Hepatocyte (in vitro differentiated cells): ENCODE measurements at regions not wholly inside any gene's neighbourhood (a gene's known extent, or its start where the extent isn't known, plus 50 kb on each side); places are given as distances from the start of the nearest gene placed in this dataset.

Experiments used
- DNase-seq: peaks from one replicate; pipeline ENCODE4 v3.0.0-alpha.2; 2016; ENCODE audit warnings: low spot score
- H2AFZ ChIP-seq: fragments of 200-600 bp; sonication (generic); 2 replicates; pipeline ENCODE4 v1.6.0; 2016; ENCODE audit warnings: antibody characterized with exemption, mild to moderate bottlenecking
- H3K27ac ChIP-seq: fragments of 200-600 bp; sonication (generic); 2 replicates; pipeline ENCODE4 v1.5.1; 2016; ENCODE audit warnings: mild to moderate bottlenecking
- H3K27me3 ChIP-seq: fragments of 200-600 bp; sonication (generic); 2 replicates; pipeline ENCODE4 v1.6.1; 2016
- H3K36me3 ChIP-seq: fragments of 200-600 bp; sonication (generic); replicated peaks from 2 replicates; pipeline ENCODE4 v1.5.1; 2016; ENCODE audit warnings: low read depth; ENCODE audit not compliant: insufficient read depth
- H3K4me1 ChIP-seq: fragments of 200-600 bp; sonication (generic); 2 replicates; pipeline ENCODE4 v1.5.1; 2016; ENCODE audit warnings: mild to moderate bottlenecking, moderate library complexity; ENCODE audit not compliant: insufficient read depth
- H3K4me2 ChIP-seq: fragments of 200-600 bp; sonication (generic); 2 replicates; pipeline ENCODE4 v1.6.0; 2016
- H3K4me3 ChIP-seq: fragments of 200-600 bp; sonication (generic); 2 replicates; pipeline ENCODE4 v1.5.1; 2016; ENCODE audit warnings: mild to moderate bottlenecking
- H3K79me2 ChIP-seq: fragments of 200-600 bp; sonication (generic); 2 replicates; pipeline ENCODE4 v1.6.0; 2017; ENCODE audit warnings: mild to moderate bottlenecking
- H3K9me2 ChIP-seq: fragments of 200-600 bp; sonication (generic); replicated peaks from 2 replicates; pipeline ENCODE4 v1.6.0; 2017; ENCODE audit warnings: mild to moderate bottlenecking; ENCODE audit not compliant: insufficient read depth
- H3K9me3 ChIP-seq: fragments of 200-600 bp; sonication (generic); 2 replicates; pipeline ENCODE4 v1.5.1; 2016; ENCODE audit warnings: low read depth, mild to moderate bottlenecking
- H4K20me1 ChIP-seq: fragments of 200-600 bp; sonication (generic); 2 replicates; pipeline ENCODE4 v1.6.0; 2016; ENCODE audit warnings: mild to moderate bottlenecking; ENCODE audit not compliant: insufficient read depth, poor library complexity, severe bottlenecking
- EZH2 ChIP-seq: fragments of 200-600 bp; sonication (generic); IDR thresholded peaks from 2 replicates; pipeline ENCODE4 v1.6.1; 2016; ENCODE audit warnings: antibody characterized with exemption, mild to moderate bottlenecking, borderline replicate concordance
- EZH2phosphoT487 ChIP-seq: fragments of 200-600 bp; sonication (generic); IDR thresholded peaks from one replicate; pipeline ENCODE4 v1.6.1; 2018; ENCODE audit warnings: antibody characterized with exemption, mild to moderate bottlenecking, low read depth, moderate library complexity; ENCODE audit not compliant: unreplicated experiment, severe bottlenecking
- WGBS: methylation state at CpG from one replicate; pipeline ENCODE4 v1.1.6; 2016; ENCODE audit warnings: low lambda C conversion rate; ENCODE audit errors: missing lambda C conversion rate; 5-methylcytosine and 5-hydroxymethylcytosine counted together
- TF ChIP-seq, protein P1 (sequence below): fragments of 200-600 bp; sonication (generic); IDR thresholded peaks from 2 replicates; pipeline ENCODE4 v1.5.1; 2016; ENCODE audit warnings: antibody characterized with exemption, mild to moderate bottlenecking; ENCODE audit not compliant: poor library complexity

DNA sequence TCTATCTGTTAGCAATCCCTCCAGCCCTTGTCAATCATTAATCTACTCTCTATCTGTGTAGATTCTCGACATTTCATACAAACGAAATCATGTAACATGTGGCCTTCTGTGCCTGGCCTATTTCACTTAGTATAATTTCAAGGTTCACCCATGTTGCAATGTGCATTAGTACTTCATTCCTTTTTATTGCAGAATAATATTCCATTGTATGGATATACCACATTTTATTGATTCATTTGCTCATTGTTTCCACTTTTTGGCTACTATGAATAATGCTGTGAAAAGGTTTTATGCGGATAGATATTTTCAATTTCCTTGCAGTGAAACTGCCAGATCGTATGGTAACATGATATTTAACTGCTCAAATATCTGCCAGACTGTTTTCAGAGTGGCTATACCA is 100.1 kb downstream of the MIAT start:
- Histone ChIP-seq H3K79me2 (no peaks in the 10 kb centered on the region), H3K4me1 (no peaks in the 10 kb centered on the region), H3K4me3 (no peak overlapping the region), H3K4me2 (no peak overlapping the region), H3K9me3 (peaks cover 8% of the 10 kb centered on the region), H3K27ac (no peak overlapping the region), H3K27me3 (no peaks in the 10 kb centered on the region), H2AFZ (no peak overlapping the region), H3K9me2 (no peaks in the 10 kb centered on the region), H3K36me3 (no peaks in the 10 kb centered on the region), H4K20me1 (no peaks in the 10 kb centered on the region)
- TF ChIP-seq EZH2phosphoT487 (no peak), EZH2 (no peak)
- TF ChIP-seq, protein P1, sequence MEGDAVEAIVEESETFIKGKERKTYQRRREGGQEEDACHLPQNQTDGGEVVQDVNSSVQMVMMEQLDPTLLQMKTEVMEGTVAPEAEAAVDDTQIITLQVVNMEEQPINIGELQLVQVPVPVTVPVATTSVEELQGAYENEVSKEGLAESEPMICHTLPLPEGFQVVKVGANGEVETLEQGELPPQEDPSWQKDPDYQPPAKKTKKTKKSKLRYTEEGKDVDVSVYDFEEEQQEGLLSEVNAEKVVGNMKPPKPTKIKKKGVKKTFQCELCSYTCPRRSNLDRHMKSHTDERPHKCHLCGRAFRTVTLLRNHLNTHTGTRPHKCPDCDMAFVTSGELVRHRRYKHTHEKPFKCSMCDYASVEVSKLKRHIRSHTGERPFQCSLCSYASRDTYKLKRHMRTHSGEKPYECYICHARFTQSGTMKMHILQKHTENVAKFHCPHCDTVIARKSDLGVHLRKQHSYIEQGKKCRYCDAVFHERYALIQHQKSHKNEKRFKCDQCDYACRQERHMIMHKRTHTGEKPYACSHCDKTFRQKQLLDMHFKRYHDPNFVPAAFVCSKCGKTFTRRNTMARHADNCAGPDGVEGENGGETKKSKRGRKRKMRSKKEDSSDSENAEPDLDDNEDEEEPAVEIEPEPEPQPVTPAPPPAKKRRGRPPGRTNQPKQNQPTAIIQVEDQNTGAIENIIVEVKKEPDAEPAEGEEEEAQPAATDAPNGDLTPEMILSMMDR: no peak
- 95% methylated on average over 4 of the region's 4 CpGs for WGBS
- DNase-seq: no peak

DNA sequence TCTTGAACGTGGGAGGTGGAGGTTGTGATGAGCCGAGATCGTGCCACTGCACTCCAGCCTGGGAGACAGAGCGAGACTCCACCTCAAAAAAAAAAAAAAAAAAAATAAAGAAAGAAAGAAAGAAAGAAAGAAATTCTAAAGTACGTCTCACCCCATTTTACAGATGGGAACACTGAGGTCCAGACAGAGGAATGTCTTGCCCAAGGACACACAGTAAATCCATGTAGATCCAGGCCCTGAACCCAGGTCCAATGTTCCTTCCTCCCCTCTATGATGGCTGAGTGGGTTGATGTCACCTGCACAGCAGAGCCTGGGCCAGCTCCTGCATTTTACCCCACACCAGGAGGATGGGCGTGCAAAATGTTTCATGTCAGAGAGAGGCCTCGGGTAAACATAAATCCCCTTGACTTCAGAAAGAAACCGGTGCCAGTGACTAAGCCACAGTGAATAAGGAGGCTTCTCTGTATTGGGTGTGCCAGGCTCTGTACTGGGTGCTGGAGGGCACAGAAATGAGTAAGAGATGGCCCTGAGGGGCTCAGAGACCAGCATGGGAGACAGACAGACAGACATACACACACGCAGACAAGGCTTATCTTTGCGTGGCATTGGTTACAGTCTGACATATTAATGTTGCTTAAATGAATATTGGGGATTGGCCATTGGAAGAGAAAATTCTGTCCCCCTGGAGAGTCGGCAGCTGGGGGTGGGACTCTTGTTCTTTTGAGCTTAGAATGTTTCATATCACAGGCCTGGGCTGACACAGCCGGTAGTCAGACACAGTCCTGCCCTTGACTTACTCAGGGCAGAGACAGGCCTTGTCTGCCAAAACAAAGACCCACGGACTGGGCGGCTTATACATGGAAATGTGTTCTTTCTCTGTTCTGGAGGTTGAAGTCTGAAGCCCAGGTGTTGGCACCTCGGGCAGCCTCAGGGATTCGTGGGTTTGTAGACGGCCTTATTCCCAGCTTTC is 105.4 kb downstream of the MIAT start:
- no peak overlapping the region for H3K27ac ChIP-seq
- H3K4me3 ChIP-seq: no peak overlapping the region
- H4K20me1 ChIP-seq: no peaks in the 10 kb centered on the region
- no peak for DNase-seq
- H3K9me2 ChIP-seq: no peaks in the 10 kb centered on the region
- WGBS: 89% methylated on average over 16 of the region's 17 CpGs
- TF ChIP-seq, protein P1: no peak
- no peak for TF ChIP-seq EZH2
- TF ChIP-seq EZH2phosphoT487: no peak
- H2AFZ ChIP-seq: no peak overlapping the region
- H3K27me3 ChIP-seq: no peaks in the 10 kb centered on the region
- H3K36me3 ChIP-seq: no peaks in the 10 kb centered on the region
- no peaks in the 10 kb centered on the region for H3K4me1 ChIP-seq
- H3K4me2 ChIP-seq: no peak overlapping the region
- H3K79me2 ChIP-seq: no peaks in the 10 kb centered on the region
- H3K9me3 ChIP-seq: no peaks in the 10 kb centered on the region

DNA sequence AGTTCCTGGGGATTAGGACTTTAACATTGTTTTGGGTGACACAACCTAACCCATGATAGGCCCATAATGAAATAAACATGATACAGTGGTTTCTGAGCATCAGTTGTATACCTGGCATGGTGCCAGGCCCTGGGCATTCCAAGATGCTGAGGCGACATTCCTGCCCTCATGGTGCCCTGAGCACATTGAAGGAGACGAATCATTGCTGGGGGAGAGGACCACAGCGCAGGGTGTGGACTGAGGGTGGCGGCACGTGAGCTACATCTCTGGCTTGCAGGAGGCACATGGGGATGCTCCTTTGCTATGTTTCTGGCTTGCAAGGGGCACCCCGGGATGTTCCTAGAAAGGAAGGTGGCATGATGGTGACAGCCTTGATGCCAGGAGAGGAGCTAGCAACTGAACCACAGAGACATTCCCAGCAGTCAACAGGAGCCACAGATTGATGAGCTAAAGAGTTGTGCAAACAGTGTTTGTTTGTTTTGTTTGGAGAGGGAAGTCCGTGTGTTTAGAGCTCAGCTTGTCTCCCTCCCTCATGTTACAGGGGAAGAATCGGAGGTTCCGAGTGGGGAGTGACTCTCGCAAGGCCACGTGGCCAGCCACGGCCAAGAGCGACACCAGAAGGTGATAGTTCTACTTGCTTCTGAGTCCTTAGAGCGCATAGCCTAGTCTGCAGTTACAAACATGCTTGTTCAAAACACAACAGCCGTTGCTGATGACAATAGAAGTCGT is 106.4 kb downstream of the MIAT start:
- H3K36me3 ChIP-seq: no peaks in the 10 kb centered on the region
- no peak overlapping the region for H2AFZ ChIP-seq
- H3K9me3 ChIP-seq: no peaks in the 10 kb centered on the region
- peak; percentile 49 for DNase-seq
- no peaks in the 10 kb centered on the region for H3K27me3 ChIP-seq
- H4K20me1 ChIP-seq: no peaks in the 10 kb centered on the region
- TF ChIP-seq, protein P1: no peak
- TF ChIP-seq EZH2phosphoT487: no peak
- TF ChIP-seq EZH2: no peak
- H3K27ac ChIP-seq: no peak overlapping the region
- no peaks in the 10 kb centered on the region for H3K9me2 ChIP-seq
- no peaks in the 10 kb centered on the region for H3K4me1 ChIP-seq
- peak overlapping the region; percentile 26 for H3K4me2 ChIP-seq
- H3K4me3 ChIP-seq: no peak overlapping the region
- no peaks in the 10 kb centered on the region for H3K79me2 ChIP-seq
- 53% methylated on average over 16 of the region's 16 CpGs for whole genome bisulfite sequencing
